ENCODE measurements at regions not wholly inside any gene's neighbourhood (a gene's known extent, or its start where the extent isn't known, plus 50 kb on each side); places are given as distances from the start of the nearest gene placed in this dataset.

GRCh38 chr6:146889303-146889702, 290.5 kb downstream of the ADGB start:
- no peak for ATAC-seq (ENCODE audit: insufficient read depth, low FRiP score)
- WGBS, 2 donors = 90 to 93% methylated on average over 4 of the region's 4 CpGs
- no peak for TF ChIP-seq CTCF (IDR thresholded peaks at IDR 0.05; ENCODE audit: control extremely low read depth, extremely low read depth)

GRCh38 chr6:146890172-146890571, 291.4 kb downstream of the ADGB start:
- 87 to 94% methylated on average over 3 of the region's 3 CpGs for WGBS, 2 donors
- Histone ChIP-seq H3K27me3 (ENCODE audit: control insufficient read depth in 3 of 3, insufficient read depth in 3 of 3, low read length in 2 of 3) (no peaks in the 10 kb centered on the region), H3K27ac (ENCODE audit: low read depth in 1 of 2, low read length in 1 of 2) (no peak overlapping the region)

More at GRCh38 chr6:146889303-146889702, 290.5 kb downstream of the ADGB start:
- H3K27ac ChIP-seq (ENCODE audit: low read depth in 1 of 2, low read length in 1 of 2) = no peak overlapping the region
- no peaks in the 10 kb centered on the region for H3K36me3 ChIP-seq (ENCODE audit: control insufficient read depth in 4 of 4, insufficient read depth in 4 of 4, low read length in 4 of 4)
- no peak for DNase-seq
- H3K27me3 ChIP-seq (ENCODE audit: control insufficient read depth in 3 of 3, insufficient read depth in 3 of 3, low read length in 2 of 3) = no peaks in the 10 kb centered on the region
- H3K4me1 ChIP-seq (ENCODE audit: control insufficient read depth in 5 of 5, insufficient read depth in 5 of 5, low read length in 5 of 5) = peaks cover 0 to 9% (median 0%) of the 10 kb centered on the region in 5 donors
- H3K9ac ChIP-seq (ENCODE audit: insufficient read depth in 1 of 2, low read length in 2 of 2) = no peak overlapping the region
- H3K9me3 ChIP-seq (ENCODE audit: control insufficient read depth in 4 of 4, insufficient read depth in 3 of 4, low read length in 3 of 4) = no peaks in the 10 kb centered on the region
- no peak overlapping the region for H3K4me3 ChIP-seq

GRCh38 chr6:146890644-146891434, 292.1 kb downstream of the ADGB start:
- DNase-seq = no peak
- no peaks in the 10 kb centered on the region for H3K36me3 ChIP-seq (ENCODE audit: control insufficient read depth in 4 of 4, insufficient read depth in 4 of 4, low read length in 4 of 4)
- ATAC-seq (ENCODE audit: insufficient read depth, low FRiP score) = no peak
- no peak overlapping the region for H3K4me3 ChIP-seq
- H3K9me3 ChIP-seq (ENCODE audit: control insufficient read depth in 4 of 4, insufficient read depth in 3 of 4, low read length in 3 of 4) = no peaks in the 10 kb centered on the region
- H3K27ac ChIP-seq (ENCODE audit: low read depth in 1 of 2, low read length in 1 of 2) = no peak overlapping the region
- H3K4me1 ChIP-seq (ENCODE audit: control insufficient read depth in 5 of 5, insufficient read depth in 5 of 5, low read length in 5 of 5) = peaks cover 0 to 9% (median 0%) of the 10 kb centered on the region in 5 donors
- H3K9ac ChIP-seq (ENCODE audit: insufficient read depth in 1 of 2, low read length in 2 of 2) = no peak overlapping the region
- H3K27me3 ChIP-seq (ENCODE audit: control insufficient read depth in 3 of 3, insufficient read depth in 3 of 3, low read length in 2 of 3) = no peaks in the 10 kb centered on the region
- no peak for TF ChIP-seq CTCF (IDR thresholded peaks at IDR 0.05; ENCODE audit: control extremely low read depth, extremely low read depth)
- 79 to 88% methylated on average over 9 of the region's 9 CpGs for WGBS, 2 donors

More at GRCh38 chr6:146890172-146890571, 291.4 kb downstream of the ADGB start:
- ATAC-seq (ENCODE audit: insufficient read depth, low FRiP score) = no peak
- Histone ChIP-seq H3K36me3 (ENCODE audit: control insufficient read depth in 4 of 4, insufficient read depth in 4 of 4, low read length in 4 of 4) (no peaks in the 10 kb centered on the region), H3K4me3 (no peak overlapping the region), H3K4me1 (ENCODE audit: control insufficient read depth in 5 of 5, insufficient read depth in 5 of 5, low read length in 5 of 5) (peaks cover 0 to 9% (median 0%) of the 10 kb centered on the region in 5 donors), H3K9me3 (ENCODE audit: control insufficient read depth in 4 of 4, insufficient read depth in 3 of 4, low read length in 3 of 4) (no peaks in the 10 kb centered on the region), H3K9ac (ENCODE audit: insufficient read depth in 1 of 2, low read length in 2 of 2) (no peak overlapping the region)
- no peak for TF ChIP-seq CTCF (IDR thresholded peaks at IDR 0.05; ENCODE audit: control extremely low read depth, extremely low read depth)
- DNase-seq = no peak

All from lung (tissue), 11 donors.